ENCODE measurements at regions not wholly inside any gene's neighbourhood (a gene's known extent, or its start where the extent isn't known, plus 50 kb on each side); places are given as distances from the start of the nearest gene placed in this dataset.

DNA sequence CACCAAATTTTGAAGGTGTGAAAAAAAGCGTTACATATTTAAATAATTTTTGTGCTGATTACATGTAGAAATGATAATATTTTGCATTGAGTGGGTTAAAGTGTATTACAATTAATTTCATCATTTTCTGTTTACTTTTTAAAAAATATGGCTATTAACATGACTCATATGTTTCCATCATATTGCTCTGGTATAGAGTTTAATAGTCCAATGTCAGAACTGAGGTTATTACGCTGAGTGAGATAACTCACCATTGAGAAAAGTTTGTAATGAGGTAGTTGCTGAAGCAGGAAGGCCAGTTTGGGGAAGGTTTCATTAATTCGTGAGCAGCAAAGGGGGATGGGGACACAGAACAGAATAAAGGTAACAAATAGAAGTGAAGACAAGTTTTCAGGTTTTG, 865.7 kb upstream of the MGAT4C start:
- H3K4me3 ChIP-seq (ENCODE audit: low read depth, low read length): no peak overlapping the region
- TF ChIP-seq, protein P1, sequence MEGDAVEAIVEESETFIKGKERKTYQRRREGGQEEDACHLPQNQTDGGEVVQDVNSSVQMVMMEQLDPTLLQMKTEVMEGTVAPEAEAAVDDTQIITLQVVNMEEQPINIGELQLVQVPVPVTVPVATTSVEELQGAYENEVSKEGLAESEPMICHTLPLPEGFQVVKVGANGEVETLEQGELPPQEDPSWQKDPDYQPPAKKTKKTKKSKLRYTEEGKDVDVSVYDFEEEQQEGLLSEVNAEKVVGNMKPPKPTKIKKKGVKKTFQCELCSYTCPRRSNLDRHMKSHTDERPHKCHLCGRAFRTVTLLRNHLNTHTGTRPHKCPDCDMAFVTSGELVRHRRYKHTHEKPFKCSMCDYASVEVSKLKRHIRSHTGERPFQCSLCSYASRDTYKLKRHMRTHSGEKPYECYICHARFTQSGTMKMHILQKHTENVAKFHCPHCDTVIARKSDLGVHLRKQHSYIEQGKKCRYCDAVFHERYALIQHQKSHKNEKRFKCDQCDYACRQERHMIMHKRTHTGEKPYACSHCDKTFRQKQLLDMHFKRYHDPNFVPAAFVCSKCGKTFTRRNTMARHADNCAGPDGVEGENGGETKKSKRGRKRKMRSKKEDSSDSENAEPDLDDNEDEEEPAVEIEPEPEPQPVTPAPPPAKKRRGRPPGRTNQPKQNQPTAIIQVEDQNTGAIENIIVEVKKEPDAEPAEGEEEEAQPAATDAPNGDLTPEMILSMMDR (conservative IDR thresholded peaks at IDR 0.05; ENCODE audit: low read depth, low read length): no peak
- DNase-seq (ENCODE audit: low read depth): no peak

DNA sequence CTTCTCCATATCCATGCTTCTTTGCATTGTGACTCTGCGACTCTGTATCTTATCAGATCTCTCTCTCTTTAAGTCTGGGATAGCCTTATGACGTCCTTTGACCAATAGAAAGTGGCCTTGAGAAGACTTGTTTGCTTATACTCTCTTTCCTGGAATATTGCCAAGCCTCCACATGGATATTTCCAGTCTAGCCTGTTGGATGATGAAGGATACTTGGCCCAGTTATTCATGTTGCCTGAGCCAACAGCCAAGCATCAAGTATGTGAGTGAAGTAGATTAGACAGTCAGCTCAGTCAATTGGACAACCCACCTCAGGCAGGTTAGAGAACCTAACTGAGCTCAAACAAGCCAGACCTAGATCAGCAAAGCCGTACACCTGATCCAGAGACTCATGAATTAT, 864.2 kb upstream of the MGAT4C start:
- no peak for DNase-seq (ENCODE audit: low read depth)
- TF ChIP-seq, protein P1 (conservative IDR thresholded peaks at IDR 0.05; ENCODE audit: low read depth, low read length): no peak

DNA sequence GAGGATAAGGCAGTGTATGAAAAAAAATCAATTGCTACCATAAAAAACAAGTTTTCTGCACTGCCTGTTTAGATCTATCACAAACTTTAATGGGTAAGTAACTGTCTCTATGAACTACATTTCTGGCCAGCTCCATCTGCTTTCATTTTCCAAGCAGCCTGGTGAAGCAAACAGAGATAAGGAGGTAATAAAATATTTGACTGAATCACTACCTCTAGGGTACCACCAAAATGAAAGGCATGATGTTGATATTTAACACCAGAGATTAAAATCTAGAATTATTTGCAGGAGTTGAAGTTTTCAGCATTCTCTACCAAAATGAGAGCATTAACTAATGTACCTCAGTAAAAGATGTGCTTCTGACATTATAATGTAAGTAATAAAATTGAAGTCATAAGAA, 863.5 kb upstream of the MGAT4C start:
- TF ChIP-seq, protein P1 (conservative IDR thresholded peaks at IDR 0.05; ENCODE audit: low read depth, low read length): no peak

More for the DNA sequence above, 864.2 kb upstream of the MGAT4C start:
- no peak overlapping the region for H3K4me3 ChIP-seq (ENCODE audit: low read depth, low read length)

DNA sequence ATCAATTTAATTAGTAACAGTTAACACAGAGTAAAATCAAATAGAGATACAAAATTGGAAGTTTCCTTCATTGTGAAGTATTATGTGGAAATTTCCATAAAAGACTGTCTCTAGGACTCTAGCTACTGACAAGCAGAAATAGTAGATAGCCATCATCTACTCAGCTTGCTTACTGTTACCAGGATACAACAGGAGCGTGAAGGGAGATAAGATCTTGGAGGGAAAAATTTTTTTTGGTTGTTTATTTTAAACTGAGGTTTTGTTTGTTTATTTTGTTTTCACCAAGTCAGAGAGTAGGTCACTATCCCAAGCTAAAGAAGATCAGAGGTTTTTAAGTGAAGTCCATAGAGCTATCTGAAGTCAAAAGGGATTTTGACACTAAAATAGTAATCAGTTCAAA, 861.3 kb upstream of the MGAT4C start:
- no peak overlapping the region for H3K4me3 ChIP-seq (ENCODE audit: low read depth, low read length)
- TF ChIP-seq, protein P1 (conservative IDR thresholded peaks at IDR 0.05; ENCODE audit: low read depth, low read length): no peak
- no peak for DNase-seq (ENCODE audit: low read depth)

More for the DNA sequence above, 863.5 kb upstream of the MGAT4C start:
- no peak overlapping the region for H3K4me3 ChIP-seq (ENCODE audit: low read depth, low read length)
- DNase-seq (ENCODE audit: low read depth): no peak

DNA sequence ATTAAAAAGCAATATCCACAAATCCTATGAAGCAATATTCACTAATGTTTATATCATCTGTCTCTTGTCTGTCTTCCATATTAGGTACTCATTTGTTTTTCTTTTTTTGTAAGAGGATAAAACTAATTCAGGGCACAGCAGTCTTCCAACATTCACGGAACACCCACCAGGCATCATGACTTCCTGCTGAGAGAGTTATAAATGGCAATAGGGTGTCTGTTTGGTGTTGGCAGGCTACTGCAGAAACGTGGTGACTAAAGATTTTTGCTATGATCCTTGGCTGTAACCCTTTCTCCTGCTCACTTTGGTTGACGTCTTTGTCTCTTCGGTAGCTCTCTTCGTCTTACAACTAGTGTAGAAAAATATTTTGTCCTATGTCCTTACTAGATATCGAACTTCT, 860.6 kb upstream of the MGAT4C start:
- H3K4me3 ChIP-seq (ENCODE audit: low read depth, low read length): no peak overlapping the region
- no peak for DNase-seq (ENCODE audit: low read depth)

DNA sequence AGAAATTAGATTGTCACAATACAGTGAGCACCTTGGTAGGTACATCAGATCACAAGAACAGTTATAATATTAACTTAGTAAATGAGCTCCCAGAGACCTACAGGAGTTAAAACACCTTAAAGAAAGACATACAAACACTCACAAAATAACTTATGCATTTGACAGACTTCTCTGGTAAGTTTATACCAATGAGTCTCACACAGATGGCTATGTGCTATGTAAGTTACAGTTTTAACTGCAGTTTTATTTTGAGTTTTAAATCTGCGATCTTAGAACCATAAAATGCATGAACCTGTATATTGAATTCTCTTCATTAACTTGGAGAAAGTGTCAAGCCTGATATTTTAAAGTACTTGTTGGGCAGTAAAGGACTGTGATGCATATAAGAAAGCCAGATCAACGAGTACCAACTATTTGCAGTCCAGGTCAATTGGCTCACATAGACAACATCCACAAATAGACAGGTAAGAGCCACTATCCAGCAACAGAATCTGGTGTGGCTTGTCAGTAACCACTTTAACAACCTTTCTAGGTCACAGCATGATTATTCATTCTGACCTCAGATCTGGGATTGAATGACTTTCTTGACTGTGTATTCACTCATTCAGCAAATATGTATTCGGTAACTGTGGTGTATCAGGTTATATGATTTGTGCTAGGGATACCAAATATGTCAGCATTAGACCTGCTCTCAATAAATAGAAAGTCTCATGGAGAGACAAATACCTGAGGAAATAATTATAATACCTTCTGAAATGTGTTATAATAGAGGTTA, 856.6 kb upstream of the MGAT4C start:
- no peak for DNase-seq (ENCODE audit: low read depth)

More for the DNA sequence above, 860.6 kb upstream of the MGAT4C start:
- TF ChIP-seq, protein P1 (conservative IDR thresholded peaks at IDR 0.05; ENCODE audit: low read depth, low read length): no peak

More for the DNA sequence above, 856.6 kb upstream of the MGAT4C start:
- TF ChIP-seq, protein P1 (conservative IDR thresholded peaks at IDR 0.05; ENCODE audit: low read depth, low read length): no peak
- no peak overlapping the region for H3K4me3 ChIP-seq (ENCODE audit: low read depth, low read length)
